ENCODE measurements at regions not wholly inside any gene's neighbourhood (a gene's known extent, or its start where the extent isn't known, plus 50 kb on each side); places are given as distances from the start of the nearest gene placed in this dataset.
"Not testable (repeated sequence)": the region's sequence is repeated elsewhere in the genome, so short reads cannot be mapped to it uniquely, and the experiment has no call there.

GRCh38 chr13:44812818-44813217 is 176.5 kb downstream of the NUFIP1 start:
- DNase-seq (ENCODE audit: low spot score): no peak

- DNase-seq (ENCODE audit: low spot score): no peak
Observed at GRCh38 chr13:44810061-44810840, 179.0 kb downstream of the NUFIP1 start.

GRCh38 chr13:44809190-44809589 is 180.1 kb downstream of the NUFIP1 start:
- no peak for DNase-seq (ENCODE audit: low spot score)

GRCh38 chr13:44808185-44808584 is 181.1 kb downstream of the NUFIP1 start:
- DNase-seq (ENCODE audit: low spot score): no peak

- DNase-seq (ENCODE audit: low spot score): no peak
Observed at GRCh38 chr13:44807449-44808034, 181.7 kb downstream of the NUFIP1 start.

GRCh38 chr13:44806826-44807225 is 182.4 kb downstream of the NUFIP1 start:
- DNase-seq (ENCODE audit: low spot score): no peak

- no peak for DNase-seq (ENCODE audit: low spot score)
Observed at GRCh38 chr13:44805585-44805984, 183.7 kb downstream of the NUFIP1 start.

GRCh38 chr13:44803390-44803789 is 185.9 kb downstream of the NUFIP1 start:
- no peak for DNase-seq (ENCODE audit: low spot score)

- no peak for DNase-seq (ENCODE audit: low spot score)
Observed at GRCh38 chr13:44802491-44802890, 186.8 kb downstream of the NUFIP1 start.

GRCh38 chr13:44801990-44802389 is 187.3 kb downstream of the NUFIP1 start:
- no peak for DNase-seq (ENCODE audit: low spot score)

- DNase-seq (ENCODE audit: low spot score): no peak
Observed at GRCh38 chr13:44800626-44801025, 188.6 kb downstream of the NUFIP1 start.

GRCh38 chr13:44797685-44798084 is 191.6 kb downstream of the NUFIP1 start:
- DNase-seq (ENCODE audit: low spot score): no peak

GRCh38 chr13:44796597-44797490 is 192.4 kb downstream of the NUFIP1 start:
- DNase-seq (ENCODE audit: low spot score): no peak

- DNase-seq (ENCODE audit: low spot score): not testable (repeated sequence)
Observed at GRCh38 chr13:44796039-44796438, 193.2 kb downstream of the NUFIP1 start.

GRCh38 chr13:44795176-44795575 is 194.1 kb downstream of the NUFIP1 start:
- DNase-seq (ENCODE audit: low spot score): no peak

GRCh38 chr13:44792096-44792495 is 197.2 kb downstream of the NUFIP1 start:
- no peak for DNase-seq (ENCODE audit: low spot score)

- DNase-seq (ENCODE audit: low spot score): no peak
Observed at GRCh38 chr13:44790289-44790688, 199.0 kb downstream of the NUFIP1 start.

GRCh38 chr13:44787617-44788016 is 201.7 kb downstream of the NUFIP1 start:
- DNase-seq (ENCODE audit: low spot score): no peak

GRCh38 chr13:44786756-44787155 is 202.5 kb downstream of the NUFIP1 start:
- DNase-seq (ENCODE audit: low spot score): no peak

GRCh38 chr13:44785401-44785800 is 203.9 kb downstream of the NUFIP1 start:
- no peak for DNase-seq (ENCODE audit: low spot score)

- DNase-seq (ENCODE audit: low spot score): no peak
Observed at GRCh38 chr13:44784708-44785080, 204.6 kb downstream of the NUFIP1 start.

GRCh38 chr13:44783994-44784707 is 205.1 kb downstream of the NUFIP1 start:
- DNase-seq (ENCODE audit: low spot score): no peak
